HG02642 (cell line): ENCODE measurements at regions not wholly inside any gene's neighbourhood (a gene's known extent, or its start where the extent isn't known, plus 50 kb on each side); places are given as distances from the start of the nearest gene placed in this dataset.
A peak's percentile ranks its signal among the peaks of the same experiment; 100 is the strongest.

Experiments
- ATAC-seq: cut with Tn5 transposase; IDR thresholded peaks from one replicate; pipeline ENCODE4 v1.9.1; 2021; ENCODE audit warnings: mild to moderate bottlenecking; ENCODE audit not compliant: unreplicated experiment, poor library complexity

DNA sequence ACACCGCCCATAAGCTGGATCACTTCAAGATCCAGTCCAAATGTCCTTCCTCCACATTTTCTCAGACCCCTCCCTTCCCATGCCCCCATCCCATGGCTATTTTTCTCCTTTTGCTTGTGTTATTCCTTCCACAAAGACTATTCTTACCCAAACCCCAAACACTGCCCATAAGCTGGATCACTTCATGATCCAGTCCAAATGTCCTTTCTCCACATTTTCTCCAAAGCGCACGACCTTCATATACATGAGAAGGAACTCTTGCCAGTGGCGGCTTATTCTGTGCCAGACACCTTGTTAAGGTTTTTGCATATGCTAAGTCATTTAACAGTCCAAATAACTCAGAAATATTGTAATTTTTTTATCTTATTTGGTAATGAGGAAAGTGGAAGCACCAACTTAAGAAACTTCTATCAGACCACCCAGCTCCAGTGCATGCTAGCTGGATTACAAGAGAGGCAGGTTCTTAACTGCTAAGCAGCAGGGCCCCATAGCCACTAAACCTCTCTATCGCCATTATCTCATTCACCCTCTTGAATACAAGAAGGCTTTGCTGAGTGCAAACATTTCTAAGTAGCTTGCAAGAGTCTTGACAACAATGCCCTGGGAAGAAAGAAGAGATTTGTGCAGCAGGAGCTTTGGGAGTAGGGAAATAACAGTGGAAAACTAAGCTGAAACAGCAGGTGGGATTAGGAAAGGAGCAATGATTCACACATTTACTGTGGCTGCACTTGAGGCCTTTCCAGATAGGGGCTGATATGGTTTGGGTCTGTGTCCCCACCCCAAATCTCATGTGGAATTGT is 428.2 kb upstream of the MAF start:
- ATAC-seq = no peak

GRCh38 chr16:80027007-80027965 is 426.7 kb upstream of the MAF start:
- peak; percentile 71 for ATAC-seq

- ATAC-seq = no peak
These were observed 424.7 kb upstream of the MAF start for GRCh38 chr16:80025236-80025635.

DNA sequence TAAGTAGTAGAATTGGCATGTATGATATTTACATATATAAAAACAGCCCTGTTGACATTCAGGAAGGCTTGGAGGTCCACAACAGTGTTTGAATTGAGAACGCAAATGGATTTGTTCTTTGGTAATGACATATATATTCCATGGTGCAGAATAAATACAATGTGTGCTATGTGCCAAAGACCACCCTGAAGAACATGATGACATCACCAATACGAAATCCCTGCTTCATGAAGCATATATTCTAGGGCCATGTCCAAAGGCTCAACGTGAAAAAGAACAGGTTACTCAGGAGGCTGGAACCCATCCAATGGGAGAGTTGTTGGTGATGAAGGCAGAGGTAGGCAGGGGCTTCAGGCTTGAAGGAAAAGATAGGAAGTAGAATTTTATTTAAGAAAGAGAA is 423.9 kb upstream of the MAF start:
- ATAC-seq = no peak

DNA sequence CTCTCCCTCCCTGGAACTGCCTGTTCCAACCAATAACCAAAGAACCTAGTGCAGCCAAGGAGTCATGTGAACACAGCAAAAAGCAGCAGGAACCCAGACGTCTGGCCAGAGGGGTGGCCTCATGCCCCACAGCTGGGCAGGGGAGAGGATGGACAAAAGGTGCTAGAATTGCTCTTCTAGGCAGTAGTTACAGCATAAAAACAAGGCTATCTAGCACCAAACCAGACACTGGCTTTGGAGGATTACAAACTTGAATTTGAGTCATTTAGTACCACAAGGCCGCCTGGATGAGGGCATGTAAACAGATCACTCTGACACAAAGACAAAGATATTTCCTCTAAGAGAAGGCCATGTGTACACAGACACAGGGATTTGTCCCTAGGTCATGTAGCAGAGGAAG is 423.3 kb upstream of the MAF start:
- ATAC-seq = no peak

- no peak for ATAC-seq
These were observed 418.9 kb upstream of the MAF start for GRCh38 chr16:80019395-80019794.

- ATAC-seq = no peak
These were observed 417.9 kb upstream of the MAF start for GRCh38 chr16:80018466-80018865.

GRCh38 chr16:80016731-80017326 is 416.3 kb upstream of the MAF start:
- no peak for ATAC-seq

DNA sequence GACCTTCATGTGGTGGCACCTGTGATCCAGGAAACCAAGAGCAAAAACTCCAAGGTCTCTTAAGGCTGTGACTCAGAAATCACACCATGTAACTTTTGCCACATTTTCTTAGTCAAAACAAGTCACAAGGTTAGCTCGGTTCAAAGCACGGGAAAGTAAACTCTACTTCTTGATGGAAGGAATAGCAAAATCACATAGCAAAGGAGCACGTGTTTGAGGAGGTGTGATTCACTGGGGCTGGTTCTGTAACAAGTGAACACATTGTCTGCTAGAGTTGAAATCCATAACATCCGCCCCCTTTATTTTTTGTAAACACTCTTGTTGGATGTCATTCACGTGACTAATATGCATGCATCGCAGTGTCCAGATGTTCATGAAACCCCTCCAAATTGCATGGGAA is 415.0 kb upstream of the MAF start:
- no peak for ATAC-seq

- no peak for ATAC-seq
These were observed 413.9 kb upstream of the MAF start for GRCh38 chr16:80014241-80014939.

- no peak for ATAC-seq
These were observed 412.0 kb upstream of the MAF start for GRCh38 chr16:80012586-80012985.

DNA sequence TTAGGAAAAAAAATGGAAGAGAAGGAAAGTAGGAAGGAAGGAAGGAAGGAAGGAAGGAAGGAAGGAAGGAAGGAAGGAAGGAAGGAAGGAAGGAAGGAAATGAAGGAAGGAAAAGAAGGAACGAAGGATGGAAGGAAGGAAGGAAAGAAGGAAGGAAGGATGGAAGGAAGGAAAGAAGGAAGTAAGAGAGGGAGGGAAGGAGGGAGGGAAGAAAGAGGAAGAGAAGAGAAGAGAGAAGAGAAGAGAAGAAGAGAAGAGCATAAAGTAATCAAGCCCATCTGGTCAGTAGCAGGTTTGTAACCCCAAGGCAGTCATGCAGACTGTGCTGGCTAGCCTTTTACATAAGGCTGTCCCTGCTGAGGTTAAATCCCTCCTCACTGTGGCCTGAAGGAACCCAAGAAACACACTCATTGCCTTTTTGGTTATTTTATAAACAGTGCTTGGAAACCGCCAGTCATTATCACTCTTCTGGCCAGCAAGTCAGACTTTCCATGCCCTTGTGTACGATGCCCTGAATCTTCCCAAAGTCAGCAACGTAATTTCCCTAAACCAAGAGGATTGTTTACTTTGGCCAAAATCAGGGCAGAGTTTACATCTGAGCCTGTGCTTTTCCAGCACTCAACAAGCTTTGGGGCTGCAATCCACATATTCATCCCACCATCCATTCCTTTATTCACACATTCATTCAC is 409.6 kb upstream of the MAF start:
- no peak for ATAC-seq

DNA sequence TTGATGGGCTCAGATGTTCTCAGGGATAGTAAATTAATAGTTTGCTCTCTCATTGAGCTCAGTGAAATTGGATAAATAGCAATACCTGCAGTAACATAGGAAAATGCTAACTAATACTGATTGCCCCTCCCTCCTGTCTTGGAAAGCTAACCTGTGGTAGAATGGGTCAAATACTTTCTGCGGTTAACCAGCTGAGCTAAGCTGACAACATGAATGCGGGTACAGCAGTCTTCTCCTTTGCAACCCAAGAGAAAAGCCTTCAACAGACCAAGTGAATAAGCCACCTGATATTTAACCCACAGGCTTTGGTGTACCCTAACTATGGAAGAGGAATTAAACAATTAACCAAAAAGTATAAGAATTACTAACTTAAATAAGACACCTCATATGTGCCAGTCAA is 408.3 kb upstream of the MAF start:
- ATAC-seq = no peak

- ATAC-seq = no peak
These were observed 406.7 kb upstream of the MAF start for GRCh38 chr16:80007231-80007630.

DNA sequence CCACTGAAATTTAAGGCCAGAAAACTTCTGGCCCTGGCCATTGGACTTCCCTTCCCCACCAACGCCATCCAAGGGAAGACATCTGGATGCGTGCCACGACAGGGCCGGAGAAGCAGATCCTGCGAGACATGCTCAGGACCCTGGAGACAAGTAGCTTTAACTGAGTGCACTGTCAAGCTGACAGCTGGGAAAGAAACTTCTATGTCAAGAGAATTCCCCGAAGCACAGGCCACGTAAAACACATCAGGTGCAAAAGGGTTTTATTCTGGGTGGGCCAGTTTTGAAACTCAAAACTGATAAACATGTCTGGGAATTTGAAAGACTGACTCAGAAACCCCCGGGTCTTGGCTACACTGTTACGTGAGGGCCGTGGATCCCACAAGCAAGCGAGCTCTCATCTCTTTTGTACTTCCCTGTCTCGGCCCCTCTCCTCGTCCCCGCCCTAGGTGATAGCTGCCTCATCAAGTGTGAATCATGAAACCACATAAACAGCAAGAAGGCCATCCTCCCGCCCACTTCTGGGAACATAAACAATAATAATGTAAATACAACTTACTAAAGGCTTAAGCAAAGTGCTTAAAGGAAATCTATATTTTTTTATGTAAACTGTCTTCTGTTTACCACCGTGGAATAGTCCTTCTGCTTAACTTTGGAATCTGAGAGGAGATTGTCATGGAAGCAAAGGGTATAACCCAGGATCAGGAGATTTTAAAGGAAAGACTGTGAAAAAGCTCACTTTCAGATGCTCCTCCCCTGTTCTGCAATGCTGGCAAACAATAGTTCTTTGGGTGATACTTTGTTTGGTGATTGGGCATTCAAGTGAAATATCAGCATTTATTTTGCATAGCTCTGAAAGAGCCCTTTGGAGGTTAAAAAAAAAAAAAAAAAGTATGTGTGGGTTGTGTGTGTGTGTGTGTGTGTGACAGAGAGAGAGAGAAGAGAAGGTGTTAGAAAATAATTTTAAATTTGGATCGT is 406.0 kb upstream of the MAF start:
- no peak for ATAC-seq

GRCh38 chr16:80004113-80004512 is 403.6 kb upstream of the MAF start:
- ATAC-seq = no peak

- ATAC-seq = no peak
These were observed 401.7 kb upstream of the MAF start for GRCh38 chr16:80002261-80002660.

- ATAC-seq = no peak
These were observed 397.6 kb upstream of the MAF start for GRCh38 chr16:79998143-79998542.

GRCh38 chr16:79997257-79997656 is 396.7 kb upstream of the MAF start:
- no peak for ATAC-seq
